Immature natural killer cell (primary cell): ENCODE measurements at regions not wholly inside any gene's neighbourhood (a gene's known extent, or its start where the extent isn't known, plus 50 kb on each side); places are given as distances from the start of the nearest gene placed in this dataset.

Source experiments
- DNase-seq, 3 donors: peaks; one replicate each; pipeline ENCODE4 v3.0.0; 2022; ENCODE audit warnings: mixed read lengths in 1 of 3
- H3K27ac Mint-ChIP-seq, 6 donors: one replicate each; pipeline ENCODE4 v1.8.0; 2020; ENCODE audit warnings: mixed read lengths in 6 of 6, mild to moderate bottlenecking in 5 of 6, inconsistent platforms in 4 of 6, moderate library complexity in 3 of 6
- H3K27me3 Mint-ChIP-seq, 3 donors: one replicate each; pipeline ENCODE4 v1.8.0; 2020 to 2021; ENCODE audit warnings: low read depth in 3 of 3, mild to moderate bottlenecking in 3 of 3, mixed read lengths in 3 of 3, moderate library complexity in 3 of 3, inconsistent platforms in 1 of 3
- H3K36me3 Mint-ChIP-seq, 3 donors: one replicate each; pipeline ENCODE4 v1.8.0; 2020; ENCODE audit warnings: mixed read lengths in 3 of 3, inconsistent platforms in 2 of 3, mild to moderate bottlenecking in 2 of 3
- H3K4me1 Mint-ChIP-seq, 2 donors: one replicate each; pipeline ENCODE4 v1.8.0; 2020; ENCODE audit warnings: inconsistent platforms in 2 of 2, mild to moderate bottlenecking in 2 of 2, mixed read lengths in 2 of 2, moderate library complexity in 1 of 2
- H3K4me3 Mint-ChIP-seq, 5 donors: one replicate each; pipeline ENCODE4 v1.8.0; 2020; ENCODE audit warnings: mild to moderate bottlenecking in 5 of 5, mixed read lengths in 5 of 5, inconsistent platforms in 3 of 5, moderate library complexity in 3 of 5
- H3K9me3 Mint-ChIP-seq, 6 donors: one replicate each; pipeline ENCODE4 v1.8.0; 2020; ENCODE audit warnings: mild to moderate bottlenecking in 6 of 6, mixed read lengths in 6 of 6, inconsistent platforms in 4 of 6, moderate library complexity in 3 of 6

GRCh38 chr3:76021376-76021775 lies 236.0 kb upstream of the ZNF717 start:
- no peak overlapping the region for H3K27ac Mint-ChIP-seq
- H3K36me3 Mint-ChIP-seq = no peaks in the 10 kb centered on the region
- DNase-seq = no peak
- H3K9me3 Mint-ChIP-seq = peaks cover 6 to 28% (median 16%) of the 10 kb centered on the region in 6 donors
- H3K27me3 Mint-ChIP-seq = no peaks in the 10 kb centered on the region
- no peaks in the 10 kb centered on the region for H3K4me1 Mint-ChIP-seq
- H3K4me3 Mint-ChIP-seq = no peak overlapping the region

GRCh38 chr3:76024640-76025039 lies 239.3 kb upstream of the ZNF717 start:
- Mint-ChIP-seq H3K36me3 (no peaks in the 10 kb centered on the region), H3K4me1 (no peaks in the 10 kb centered on the region), H3K9me3 (peaks cover 6 to 35% (median 17%) of the 10 kb centered on the region in 6 donors), H3K27ac (no peak overlapping the region), H3K4me3 (no peak overlapping the region), H3K27me3 (no peaks in the 10 kb centered on the region)
- DNase-seq = no peak

GRCh38 chr3:76025561-76025960 lies 240.2 kb upstream of the ZNF717 start:
- Mint-ChIP-seq H3K27ac (no peak overlapping the region), H3K36me3 (no peaks in the 10 kb centered on the region), H3K9me3 (peaks cover 5 to 38% (median 16%) of the 10 kb centered on the region in 6 donors), H3K4me1 (no peaks in the 10 kb centered on the region), H3K4me3 (no peak overlapping the region), H3K27me3 (no peaks in the 10 kb centered on the region)
- DNase-seq = no peak

- Mint-ChIP-seq H3K27me3 (no peaks in the 10 kb centered on the region), H3K27ac (no peak overlapping the region), H3K4me3 (no peak overlapping the region), H3K9me3 (peaks cover 4 to 38% (median 15%) of the 10 kb centered on the region in 6 donors), H3K36me3 (no peaks in the 10 kb centered on the region), H3K4me1 (peaks cover 0 to 1% of the 10 kb centered on the region in 2 donors)
- DNase-seq = no peak
Measured at GRCh38 chr3:76026379-76026778, 241.0 kb upstream of the ZNF717 start.

- no peaks in the 10 kb centered on the region for H3K27me3 Mint-ChIP-seq
- H3K4me1 Mint-ChIP-seq = peaks cover 0 to 1% of the 10 kb centered on the region in 2 donors
- H3K4me3 Mint-ChIP-seq = no peak overlapping the region
- H3K27ac Mint-ChIP-seq = no peak overlapping the region
- no peaks in the 10 kb centered on the region for H3K36me3 Mint-ChIP-seq
- no peak for DNase-seq
- peaks cover 5 to 34% (median 21%) of the 10 kb centered on the region in 6 donors for H3K9me3 Mint-ChIP-seq
Measured at GRCh38 chr3:76028774-76029173, 243.4 kb upstream of the ZNF717 start.

- H3K9me3 Mint-ChIP-seq = peaks cover 5 to 41% (median 22%) of the 10 kb centered on the region in 6 donors
- H3K4me1 Mint-ChIP-seq = peaks cover 0 to 1% of the 10 kb centered on the region in 2 donors
- H3K27me3 Mint-ChIP-seq = no peaks in the 10 kb centered on the region
- H3K4me3 Mint-ChIP-seq = no peak overlapping the region
- H3K36me3 Mint-ChIP-seq = no peaks in the 10 kb centered on the region
- no peak for DNase-seq
- H3K27ac Mint-ChIP-seq = no peak overlapping the region
Measured at GRCh38 chr3:76034649-76035048, 249.3 kb upstream of the ZNF717 start.

- H3K4me1 Mint-ChIP-seq = peaks cover 0 to 1% of the 10 kb centered on the region in 2 donors
- no peaks in the 10 kb centered on the region for H3K27me3 Mint-ChIP-seq
- no peak overlapping the region for H3K27ac Mint-ChIP-seq
- H3K9me3 Mint-ChIP-seq = peaks cover 5 to 41% (median 22%) of the 10 kb centered on the region in 6 donors
- no peak overlapping the region for H3K4me3 Mint-ChIP-seq
- DNase-seq = no peak
- H3K36me3 Mint-ChIP-seq = no peaks in the 10 kb centered on the region
Measured at GRCh38 chr3:76035117-76035516, 249.8 kb upstream of the ZNF717 start.

- H3K36me3 Mint-ChIP-seq = peaks cover 0 to 3% (median 0%) of the 10 kb centered on the region in 3 donors
- H3K27me3 Mint-ChIP-seq = no peaks in the 10 kb centered on the region
- H3K4me3 Mint-ChIP-seq = no peak overlapping the region
- no peaks in the 10 kb centered on the region for H3K4me1 Mint-ChIP-seq
- no peak for DNase-seq
- no peak overlapping the region for H3K27ac Mint-ChIP-seq
- peaks cover 0 to 27% (median 12%) of the 10 kb centered on the region in 6 donors for H3K9me3 Mint-ChIP-seq
Measured at GRCh38 chr3:76038949-76039348, 253.6 kb upstream of the ZNF717 start.

GRCh38 chr3:76039431-76039830 lies 254.1 kb upstream of the ZNF717 start:
- no peak for DNase-seq
- Mint-ChIP-seq H3K4me1 (no peaks in the 10 kb centered on the region), H3K27me3 (no peaks in the 10 kb centered on the region), H3K27ac (no peak overlapping the region), H3K36me3 (peaks cover 0 to 3% (median 0%) of the 10 kb centered on the region in 3 donors), H3K9me3 (peaks cover 0 to 23% (median 12%) of the 10 kb centered on the region in 6 donors), H3K4me3 (no peak overlapping the region)

GRCh38 chr3:76040946-76041345 lies 255.6 kb upstream of the ZNF717 start:
- Mint-ChIP-seq H3K4me1 (no peaks in the 10 kb centered on the region), H3K36me3 (peaks cover 0 to 3% (median 0%) of the 10 kb centered on the region in 3 donors), H3K27me3 (no peaks in the 10 kb centered on the region), H3K4me3 (no peak overlapping the region), H3K9me3 (peaks cover 0 to 15% (median 8%) of the 10 kb centered on the region in 6 donors), H3K27ac (no peak overlapping the region)
- no peak for DNase-seq

- H3K27me3 Mint-ChIP-seq = no peaks in the 10 kb centered on the region
- no peak overlapping the region for H3K27ac Mint-ChIP-seq
- H3K4me1 Mint-ChIP-seq = no peaks in the 10 kb centered on the region
- H3K4me3 Mint-ChIP-seq = no peak overlapping the region
- DNase-seq = no peak
- peaks cover 0 to 23% (median 8%) of the 10 kb centered on the region in 6 donors for H3K9me3 Mint-ChIP-seq
- H3K36me3 Mint-ChIP-seq = peaks cover 0 to 3% (median 0%) of the 10 kb centered on the region in 3 donors
Measured at GRCh38 chr3:76043746-76044145, 258.4 kb upstream of the ZNF717 start.

GRCh38 chr3:76044601-76045600 lies 259.6 kb upstream of the ZNF717 start:
- H3K4me3 Mint-ChIP-seq = no peak overlapping the region
- H3K27me3 Mint-ChIP-seq = no peaks in the 10 kb centered on the region
- peaks cover 0 to 3% (median 0%) of the 10 kb centered on the region in 3 donors for H3K36me3 Mint-ChIP-seq
- DNase-seq = no peak
- no peaks in the 10 kb centered on the region for H3K4me1 Mint-ChIP-seq
- no peak overlapping the region for H3K27ac Mint-ChIP-seq
- H3K9me3 Mint-ChIP-seq = peaks cover 0 to 28% (median 8%) of the 10 kb centered on the region in 6 donors

- Mint-ChIP-seq H3K27ac (no peak overlapping the region), H3K9me3 (peaks cover 2 to 38% (median 9%) of the 10 kb centered on the region in 6 donors), H3K36me3 (no peaks in the 10 kb centered on the region), H3K27me3 (no peaks in the 10 kb centered on the region), H3K4me1 (no peaks in the 10 kb centered on the region), H3K4me3 (no peak overlapping the region)
- no peak for DNase-seq
Measured at GRCh38 chr3:76047368-76047767, 262.0 kb upstream of the ZNF717 start.

- H3K9me3 Mint-ChIP-seq = peaks cover 0 to 47% (median 4%) of the 10 kb centered on the region in 6 donors
- H3K36me3 Mint-ChIP-seq = no peaks in the 10 kb centered on the region
- no peak overlapping the region for H3K27ac Mint-ChIP-seq
- DNase-seq = no peak
- H3K27me3 Mint-ChIP-seq = no peaks in the 10 kb centered on the region
- H3K4me1 Mint-ChIP-seq = no peaks in the 10 kb centered on the region
- H3K4me3 Mint-ChIP-seq = no peak overlapping the region
Measured at GRCh38 chr3:76049776-76050175, 264.4 kb upstream of the ZNF717 start.
